ENCODE measurements at regions not wholly inside any gene's neighbourhood (a gene's known extent, or its start where the extent isn't known, plus 50 kb on each side); places are given as distances from the start of the nearest gene placed in this dataset.

DNA sequence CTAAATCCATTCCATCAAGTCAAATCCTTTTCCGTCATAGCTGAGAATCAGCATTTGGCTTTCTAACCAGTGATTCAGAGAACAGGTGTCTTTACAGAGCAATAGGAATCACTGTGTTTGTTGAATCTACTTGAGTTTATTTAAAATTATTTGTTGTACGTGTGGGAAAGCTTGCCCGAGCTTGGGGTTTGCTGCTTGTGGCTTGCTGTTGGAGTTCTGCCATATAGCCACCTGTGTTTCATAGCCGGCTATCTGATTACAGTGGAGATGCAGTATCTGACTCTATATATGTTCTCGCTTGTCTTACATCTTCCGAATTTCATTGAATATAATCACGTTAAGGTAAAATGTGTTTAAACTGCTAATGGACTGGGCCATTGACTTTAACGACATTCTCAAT lies 274.3 kb upstream of the MKI67 start:
- Histone ChIP-seq H3K27me3 (ENCODE audit: control insufficient read depth, insufficient read depth, low read length) (no peaks in the 10 kb centered on the region), H3K4me3 (ENCODE audit: low read depth, low read length) (no peak overlapping the region), H3K36me3 (ENCODE audit: control insufficient read depth, insufficient read depth, low read length) (no peaks in the 10 kb centered on the region)
- FAIRE-seq (no peak), DNase-seq (ENCODE audit: low read depth) (no peak)
- no peak for TF ChIP-seq CTCF (IDR thresholded peaks at IDR 0.05; ENCODE audit: insufficient read depth, low read length, severe bottlenecking)

GRCh38 chr10:128405450-128405849 lies 279.2 kb upstream of the MKI67 start:
- Histone ChIP-seq H3K27me3 (ENCODE audit: control insufficient read depth, insufficient read depth, low read length) (no peaks in the 10 kb centered on the region), H3K36me3 (ENCODE audit: control insufficient read depth, insufficient read depth, low read length) (no peaks in the 10 kb centered on the region), H3K4me3 (ENCODE audit: low read depth, low read length) (no peak overlapping the region)
- FAIRE-seq (no peak), DNase-seq (ENCODE audit: low read depth) (no peak)
- TF ChIP-seq CTCF (IDR thresholded peaks at IDR 0.05; ENCODE audit: insufficient read depth, low read length, severe bottlenecking) = no peak

DNA sequence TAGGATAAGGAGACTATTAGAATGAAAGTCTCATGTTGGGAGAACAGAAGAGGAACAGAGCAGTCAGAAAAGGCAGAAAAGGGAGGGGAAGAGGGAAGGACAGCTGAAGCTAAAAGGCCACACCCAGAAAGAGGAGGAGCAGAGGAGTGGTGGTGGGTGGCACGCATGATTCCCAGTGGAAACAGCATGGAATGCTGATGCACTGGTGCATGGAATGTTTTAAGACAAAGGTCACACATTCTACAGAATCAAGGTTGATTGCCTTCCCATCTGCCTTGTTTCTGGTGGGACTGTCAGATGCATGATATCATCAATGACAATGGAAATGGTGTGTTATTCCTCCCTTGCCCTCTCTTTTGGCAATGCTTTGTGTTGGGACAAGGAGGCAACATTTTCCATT lies 285.4 kb upstream of the MKI67 start:
- TF ChIP-seq CTCF (IDR thresholded peaks at IDR 0.05; ENCODE audit: insufficient read depth, low read length, severe bottlenecking) = no peak
- Histone ChIP-seq H3K36me3 (ENCODE audit: control insufficient read depth, insufficient read depth, low read length) (no peaks in the 10 kb centered on the region), H3K27me3 (ENCODE audit: control insufficient read depth, insufficient read depth, low read length) (no peaks in the 10 kb centered on the region), H3K4me3 (ENCODE audit: low read depth, low read length) (no peak overlapping the region)
- no peak for DNase-seq (ENCODE audit: low read depth)
- FAIRE-seq = no peak

- DNase-seq (ENCODE audit: low read depth) (no peak), FAIRE-seq (no peak)
- Histone ChIP-seq H3K4me3 (ENCODE audit: low read depth, low read length) (no peak overlapping the region), H3K36me3 (ENCODE audit: control insufficient read depth, insufficient read depth, low read length) (no peaks in the 10 kb centered on the region), H3K27me3 (ENCODE audit: control insufficient read depth, insufficient read depth, low read length) (no peaks in the 10 kb centered on the region)
- no peak for TF ChIP-seq CTCF (IDR thresholded peaks at IDR 0.05; ENCODE audit: insufficient read depth, low read length, severe bottlenecking)
Measured at GRCh38 chr10:128414568-128414967, 288.3 kb upstream of the MKI67 start.

- Histone ChIP-seq H3K36me3 (ENCODE audit: control insufficient read depth, insufficient read depth, low read length) (no peaks in the 10 kb centered on the region), H3K27me3 (ENCODE audit: control insufficient read depth, insufficient read depth, low read length) (no peaks in the 10 kb centered on the region), H3K4me3 (ENCODE audit: low read depth, low read length) (no peak overlapping the region)
- FAIRE-seq (no peak), DNase-seq (ENCODE audit: low read depth) (no peak)
- no peak for TF ChIP-seq CTCF (IDR thresholded peaks at IDR 0.05; ENCODE audit: insufficient read depth, low read length, severe bottlenecking)
Measured at GRCh38 chr10:128416231-128416630, 290.0 kb upstream of the MKI67 start.

DNA sequence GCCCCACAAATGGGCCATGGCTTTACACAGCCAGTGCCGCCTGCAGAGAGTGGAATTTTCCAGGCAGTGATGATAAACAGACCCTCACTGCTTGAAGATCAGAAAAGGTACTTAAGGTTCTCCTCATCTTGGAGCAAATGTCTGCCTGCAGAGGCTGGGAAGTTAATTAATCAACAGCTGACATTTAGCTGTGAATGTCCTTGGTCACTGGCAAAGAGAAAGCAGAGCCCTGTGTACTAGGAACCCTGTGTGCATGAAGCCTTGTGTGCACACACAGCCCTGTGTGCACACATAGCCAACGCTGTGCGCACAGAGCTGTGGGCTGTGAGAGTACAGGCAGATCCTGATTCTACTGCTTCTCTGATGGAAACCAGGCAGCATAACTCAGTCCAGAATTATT lies 291.6 kb upstream of the MKI67 start:
- DNase-seq (ENCODE audit: low read depth) (no peak), FAIRE-seq (no peak)
- TF ChIP-seq CTCF (IDR thresholded peaks at IDR 0.05; ENCODE audit: insufficient read depth, low read length, severe bottlenecking) = no peak
- no peaks in the 10 kb centered on the region for H3K36me3 ChIP-seq (ENCODE audit: control insufficient read depth, insufficient read depth, low read length)
- H3K27me3 ChIP-seq (ENCODE audit: control insufficient read depth, insufficient read depth, low read length) = no peaks in the 10 kb centered on the region
- no peak overlapping the region for H3K4me3 ChIP-seq (ENCODE audit: low read depth, low read length)

Measured in bronchial epithelial cell (primary cell).